ENCODE measurements at regions not wholly inside any gene's neighbourhood (a gene's known extent, or its start where the extent isn't known, plus 50 kb on each side); places are given as distances from the start of the nearest gene placed in this dataset.

DNA sequence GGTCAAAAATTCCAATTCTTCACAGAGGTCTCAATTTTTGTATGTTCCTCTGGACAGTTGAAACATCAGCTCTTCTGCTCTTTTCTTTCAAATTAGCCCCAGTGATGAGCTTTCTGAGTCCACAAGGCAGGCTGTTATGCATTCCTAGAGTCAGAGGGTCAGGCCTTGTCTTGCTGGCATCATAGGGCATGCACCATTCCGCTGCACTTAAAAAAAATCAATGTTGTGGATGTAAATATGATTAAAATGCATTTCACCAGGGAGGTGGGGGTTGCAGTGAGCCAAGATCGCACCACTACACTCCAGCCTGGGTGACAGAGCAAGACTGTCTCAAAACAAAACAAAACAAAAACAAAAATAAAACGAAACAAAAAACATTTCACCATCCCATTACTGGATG, 465.3 kb downstream of the EIPR1 start:
- H3K27me3 Mint-ChIP-seq (ENCODE audit: low read depth in 2 of 2): no peaks in the 10 kb centered on the region
- 82% methylated on average over 3 of the region's 3 CpGs for WGBS (ENCODE audit: insufficient coverage)
- H3K4me1 ChIP-seq (ENCODE audit: control insufficient read depth, insufficient read depth, low read length): no peaks in the 10 kb centered on the region

DNA sequence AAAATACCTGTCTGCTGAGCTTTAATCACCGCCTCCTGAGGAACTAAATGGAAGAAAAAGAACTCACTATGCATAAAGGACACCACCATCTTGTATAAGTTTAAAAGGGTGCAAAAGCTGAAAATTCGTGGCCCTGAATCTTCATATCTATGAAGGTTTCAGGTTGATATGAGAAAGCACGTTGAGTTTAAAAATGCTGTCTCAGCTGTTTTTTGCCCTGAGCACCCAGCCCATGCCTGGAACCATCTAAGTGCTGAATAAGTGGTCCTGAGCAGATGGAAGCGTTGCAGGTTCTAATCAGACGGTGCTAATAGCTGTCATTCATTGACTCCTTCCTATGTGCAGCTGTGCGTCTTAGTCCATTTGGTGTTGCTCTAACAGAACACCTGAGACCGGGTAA, 467.4 kb downstream of the EIPR1 start:
- Histone ChIP-seq H3K9me3 (ENCODE audit: control insufficient read depth, insufficient read depth, low read length) (no peaks in the 10 kb centered on the region), H3K4me1 (ENCODE audit: control insufficient read depth, insufficient read depth, low read length) (no peaks in the 10 kb centered on the region), H3K36me3 (ENCODE audit: control insufficient read depth, insufficient read depth, low read length) (no peaks in the 10 kb centered on the region), H3K27me3 (ENCODE audit: control insufficient read depth, insufficient read depth, low read length) (no peaks in the 10 kb centered on the region), H3K4me3 (ENCODE audit: low read length) (no peak overlapping the region), H3K27ac (ENCODE audit: low read length) (no peak overlapping the region)
- intact Hi-C loops (cut with micrococcal nuclease): no loop called here
- Mint-ChIP-seq H3K27me3 (ENCODE audit: low read depth in 2 of 2) (no peaks in the 10 kb centered on the region), H3K9me3 (peaks cover 0 to 2% of the 10 kb centered on the region in 2 donors), H3K4me1 (no peaks in the 10 kb centered on the region), H3K4me3 (no peak overlapping the region), H3K27ac (no peak overlapping the region), H3K36me3 (no peaks in the 10 kb centered on the region)
- ATAC-seq (no peak), DNase-seq (no peak)
- TF ChIP-seq, protein P1, sequence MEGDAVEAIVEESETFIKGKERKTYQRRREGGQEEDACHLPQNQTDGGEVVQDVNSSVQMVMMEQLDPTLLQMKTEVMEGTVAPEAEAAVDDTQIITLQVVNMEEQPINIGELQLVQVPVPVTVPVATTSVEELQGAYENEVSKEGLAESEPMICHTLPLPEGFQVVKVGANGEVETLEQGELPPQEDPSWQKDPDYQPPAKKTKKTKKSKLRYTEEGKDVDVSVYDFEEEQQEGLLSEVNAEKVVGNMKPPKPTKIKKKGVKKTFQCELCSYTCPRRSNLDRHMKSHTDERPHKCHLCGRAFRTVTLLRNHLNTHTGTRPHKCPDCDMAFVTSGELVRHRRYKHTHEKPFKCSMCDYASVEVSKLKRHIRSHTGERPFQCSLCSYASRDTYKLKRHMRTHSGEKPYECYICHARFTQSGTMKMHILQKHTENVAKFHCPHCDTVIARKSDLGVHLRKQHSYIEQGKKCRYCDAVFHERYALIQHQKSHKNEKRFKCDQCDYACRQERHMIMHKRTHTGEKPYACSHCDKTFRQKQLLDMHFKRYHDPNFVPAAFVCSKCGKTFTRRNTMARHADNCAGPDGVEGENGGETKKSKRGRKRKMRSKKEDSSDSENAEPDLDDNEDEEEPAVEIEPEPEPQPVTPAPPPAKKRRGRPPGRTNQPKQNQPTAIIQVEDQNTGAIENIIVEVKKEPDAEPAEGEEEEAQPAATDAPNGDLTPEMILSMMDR (IDR thresholded peaks at IDR 0.05): no peak
- 91% methylated on average over 7 of the region's 7 CpGs for WGBS (ENCODE audit: insufficient coverage)

More for the DNA sequence above, 465.3 kb downstream of the EIPR1 start:
- Mint-ChIP-seq H3K4me3 (no peak overlapping the region), H3K9me3 (peaks cover 0 to 3% of the 10 kb centered on the region in 2 donors), H3K36me3 (no peaks in the 10 kb centered on the region), H3K4me1 (no peaks in the 10 kb centered on the region), H3K27ac (no peak overlapping the region)
- no peaks in the 10 kb centered on the region for H3K36me3 ChIP-seq (ENCODE audit: control insufficient read depth, insufficient read depth, low read length)
- DNase-seq: no peak
- TF ChIP-seq, protein P1 (IDR thresholded peaks at IDR 0.05): no peak
- H3K4me3 ChIP-seq (ENCODE audit: low read length): no peak overlapping the region
- no peak for ATAC-seq
- no peaks in the 10 kb centered on the region for H3K9me3 ChIP-seq (ENCODE audit: control insufficient read depth, insufficient read depth, low read length)
- H3K27me3 ChIP-seq (ENCODE audit: control insufficient read depth, insufficient read depth, low read length): no peaks in the 10 kb centered on the region
- intact Hi-C loops (cut with micrococcal nuclease): no loop called here
- no peak overlapping the region for H3K27ac ChIP-seq (ENCODE audit: low read length)

DNA sequence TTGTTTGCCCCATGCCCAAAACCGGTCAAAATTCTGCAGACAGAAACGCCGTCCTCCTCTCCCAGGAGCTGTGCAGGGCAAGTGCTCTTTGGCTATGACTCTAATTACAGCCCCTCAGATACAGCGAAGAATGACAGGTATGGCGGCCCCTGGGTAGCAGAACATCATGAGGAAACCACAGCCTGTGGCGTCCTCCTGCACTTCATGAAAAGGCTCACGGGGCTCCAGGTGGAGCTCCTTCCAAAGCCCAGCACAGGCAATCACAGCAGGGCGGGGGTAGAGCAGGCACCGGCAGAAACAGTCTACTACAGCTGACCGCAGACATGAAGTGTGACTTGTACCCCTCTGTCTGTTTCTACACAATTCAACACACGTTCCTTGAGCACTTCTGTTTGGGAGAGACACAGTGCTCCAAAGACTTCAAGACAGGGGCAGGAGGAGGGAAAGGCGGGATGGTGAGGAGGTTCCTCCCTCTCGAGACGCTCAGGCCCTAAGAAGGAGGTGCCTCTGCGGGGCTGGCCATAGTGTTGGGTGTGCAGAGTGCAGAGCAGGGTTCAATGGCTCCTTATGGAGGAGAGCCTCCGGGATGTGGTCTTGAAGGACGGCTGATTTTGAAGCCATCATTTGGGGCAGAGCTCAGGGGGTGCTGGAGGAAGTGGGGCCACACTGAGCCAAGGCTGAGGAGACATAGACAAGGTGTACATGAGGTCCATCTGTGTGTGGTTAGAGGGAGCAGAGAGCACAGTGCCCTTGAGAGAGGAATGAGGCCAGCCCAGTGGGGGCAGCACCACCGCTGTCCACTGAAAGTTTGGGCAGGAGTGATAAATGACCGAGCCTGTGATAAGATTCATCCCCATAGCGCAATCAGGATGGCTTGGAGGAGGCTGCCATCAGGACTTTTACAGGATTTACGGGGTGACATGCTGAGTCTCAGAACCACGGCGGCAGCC, 468.3 kb downstream of the EIPR1 start:
- ATAC-seq: no peak
- H3K4me3 ChIP-seq (ENCODE audit: low read length): no peak overlapping the region
- Mint-ChIP-seq H3K27ac (no peak overlapping the region), H3K4me1 (no peaks in the 10 kb centered on the region), H3K36me3 (no peaks in the 10 kb centered on the region), H3K9me3 (peaks cover 0 to 2% of the 10 kb centered on the region in 2 donors), H3K27me3 (ENCODE audit: low read depth in 2 of 2) (no peaks in the 10 kb centered on the region), H3K4me3 (no peak overlapping the region)
- TF ChIP-seq, protein P1 (IDR thresholded peaks at IDR 0.05): no peak
- no peak for DNase-seq
- no peaks in the 10 kb centered on the region for H3K9me3 ChIP-seq (ENCODE audit: control insufficient read depth, insufficient read depth, low read length)
- no peak overlapping the region for H3K27ac ChIP-seq (ENCODE audit: low read length)
- H3K27me3 ChIP-seq (ENCODE audit: control insufficient read depth, insufficient read depth, low read length): no peaks in the 10 kb centered on the region
- intact Hi-C loops (cut with micrococcal nuclease): no loop called here
- 88% methylated on average over 23 of the region's 23 CpGs for WGBS (ENCODE audit: insufficient coverage)
- no peaks in the 10 kb centered on the region for H3K36me3 ChIP-seq (ENCODE audit: control insufficient read depth, insufficient read depth, low read length)
- no peaks in the 10 kb centered on the region for H3K4me1 ChIP-seq (ENCODE audit: control insufficient read depth, insufficient read depth, low read length)
